ENCODE measurements at regions not wholly inside any gene's neighbourhood (a gene's known extent, or its start where the extent isn't known, plus 50 kb on each side); places are given as distances from the start of the nearest gene placed in this dataset.

DNA sequence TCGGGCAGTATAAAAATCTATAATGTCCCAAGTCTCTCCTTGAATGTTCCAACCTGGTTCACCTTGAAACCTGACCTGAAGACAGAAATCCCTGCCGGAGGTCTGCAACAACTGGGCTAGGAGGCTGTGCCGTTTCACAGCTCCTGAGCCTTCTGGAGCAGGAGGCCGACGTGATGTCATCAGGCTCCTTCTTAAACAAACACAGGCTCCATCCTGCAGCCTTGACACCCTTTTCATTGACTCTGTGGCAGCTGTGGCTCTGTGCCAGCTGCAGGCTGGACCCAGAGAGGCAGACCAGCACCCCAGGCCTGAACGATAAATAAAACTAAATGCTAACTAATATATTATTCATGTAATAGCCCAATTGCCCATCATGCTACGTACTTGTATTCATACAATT lies 483.9 kb downstream of the CD83 start:
- Histone ChIP-seq H3K9me3 (ENCODE audit: low read length) (peaks cover 4% of the 10 kb centered on the region; the same call in 1 of the 2 replicates), H2AFZ (ENCODE audit: low read length) (no peak overlapping the region), H3K4me3 (ENCODE audit: low read depth, low read length, poor library complexity, severe bottlenecking) (no peak overlapping the region), H3K27ac (ENCODE audit: low read depth, low read length, poor library complexity, severe bottlenecking) (no peak overlapping the region), H3K4me1 (ENCODE audit: insufficient read depth, low read length, poor library complexity, severe bottlenecking) (peaks cover 9% of the 10 kb centered on the region), H3K4me2 (ENCODE audit: low read length) (no peak overlapping the region), H4K20me1 (ENCODE audit: insufficient read depth, low read length) (no peaks in the 10 kb centered on the region), H3K79me2 (ENCODE audit: insufficient read depth, low read depth, low read length) (no peaks in the 10 kb centered on the region), H3K9me2 (ENCODE audit: insufficient read depth, low read length) (no peaks in the 10 kb centered on the region), H3K36me3 (ENCODE audit: insufficient read depth, low read length) (no peaks in the 10 kb centered on the region)
- ChIA-PET POLR2A (no interaction called here), CTCF (ENCODE audit: unreplicated experiment) (no interaction called here)
- no peak for DNase-seq (ENCODE audit: low spot score)
- intact Hi-C loops (cut with micrococcal nuclease; ENCODE audit: unreplicated experiment), result no loop called here
- BruUV-seq (replicated peaks), result no TSS peak
- TF ChIP-seq EZH2phosphoT487 (IDR thresholded peaks at IDR 0.05; ENCODE audit: borderline replicate concordance, low read depth, low read length), result no peak
- TF ChIP-seq, protein P1, sequence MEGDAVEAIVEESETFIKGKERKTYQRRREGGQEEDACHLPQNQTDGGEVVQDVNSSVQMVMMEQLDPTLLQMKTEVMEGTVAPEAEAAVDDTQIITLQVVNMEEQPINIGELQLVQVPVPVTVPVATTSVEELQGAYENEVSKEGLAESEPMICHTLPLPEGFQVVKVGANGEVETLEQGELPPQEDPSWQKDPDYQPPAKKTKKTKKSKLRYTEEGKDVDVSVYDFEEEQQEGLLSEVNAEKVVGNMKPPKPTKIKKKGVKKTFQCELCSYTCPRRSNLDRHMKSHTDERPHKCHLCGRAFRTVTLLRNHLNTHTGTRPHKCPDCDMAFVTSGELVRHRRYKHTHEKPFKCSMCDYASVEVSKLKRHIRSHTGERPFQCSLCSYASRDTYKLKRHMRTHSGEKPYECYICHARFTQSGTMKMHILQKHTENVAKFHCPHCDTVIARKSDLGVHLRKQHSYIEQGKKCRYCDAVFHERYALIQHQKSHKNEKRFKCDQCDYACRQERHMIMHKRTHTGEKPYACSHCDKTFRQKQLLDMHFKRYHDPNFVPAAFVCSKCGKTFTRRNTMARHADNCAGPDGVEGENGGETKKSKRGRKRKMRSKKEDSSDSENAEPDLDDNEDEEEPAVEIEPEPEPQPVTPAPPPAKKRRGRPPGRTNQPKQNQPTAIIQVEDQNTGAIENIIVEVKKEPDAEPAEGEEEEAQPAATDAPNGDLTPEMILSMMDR (conservative IDR thresholded peaks at IDR 0.05; ENCODE audit: low read length), result no peak

DNA sequence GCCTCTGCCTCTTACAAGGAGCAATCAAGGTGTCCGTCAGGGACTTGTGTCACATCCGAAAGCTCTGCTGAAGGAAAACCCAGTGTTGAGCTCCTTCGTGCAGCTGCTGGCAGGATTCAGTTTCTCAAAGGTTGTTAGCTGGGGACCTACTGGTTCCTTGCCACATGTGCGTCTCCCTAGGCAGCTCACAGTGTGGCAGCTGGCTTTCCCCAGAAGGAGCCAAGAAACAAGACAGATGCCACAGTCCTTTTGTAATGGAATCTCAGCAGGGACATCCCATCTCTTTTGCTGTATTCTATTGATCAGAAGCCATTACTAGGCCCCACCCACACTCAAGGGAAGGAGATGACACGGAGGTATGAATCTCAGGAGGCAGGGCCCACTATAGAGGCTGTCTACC lies 488.8 kb downstream of the CD83 start:
- Histone ChIP-seq H4K20me1 (ENCODE audit: insufficient read depth, low read length) (no peaks in the 10 kb centered on the region), H3K4me2 (ENCODE audit: low read length) (no peak overlapping the region), H3K36me3 (ENCODE audit: insufficient read depth, low read length) (no peaks in the 10 kb centered on the region), H3K9me2 (ENCODE audit: insufficient read depth, low read length) (no peaks in the 10 kb centered on the region), H3K4me3 (ENCODE audit: low read depth, low read length, poor library complexity, severe bottlenecking) (no peak overlapping the region), H3K27ac (ENCODE audit: low read depth, low read length, poor library complexity, severe bottlenecking) (no peak overlapping the region), H3K9me3 (ENCODE audit: low read length) (peaks cover 4% of the 10 kb centered on the region; the same call in 1 of the 2 replicates), H3K4me1 (ENCODE audit: insufficient read depth, low read length, poor library complexity, severe bottlenecking) (no peaks in the 10 kb centered on the region), H3K79me2 (ENCODE audit: insufficient read depth, low read depth, low read length) (no peaks in the 10 kb centered on the region), H2AFZ (ENCODE audit: low read length) (no peak overlapping the region)
- DNase-seq (ENCODE audit: low spot score), result no peak
- intact Hi-C loops (cut with micrococcal nuclease; ENCODE audit: unreplicated experiment), result no loop called here
- BruUV-seq (replicated peaks), result no TSS peak
- TF ChIP-seq, protein P1 (conservative IDR thresholded peaks at IDR 0.05; ENCODE audit: low read length), result no peak
- POLR2A ChIA-PET, result interaction anchor here (0.7 kb wide), 1 partner anchor 477 kb away, joined by 4 read pairs; no protein-coding TSS in a partner anchor
- CTCF ChIA-PET (ENCODE audit: unreplicated experiment), result no interaction called here

DNA sequence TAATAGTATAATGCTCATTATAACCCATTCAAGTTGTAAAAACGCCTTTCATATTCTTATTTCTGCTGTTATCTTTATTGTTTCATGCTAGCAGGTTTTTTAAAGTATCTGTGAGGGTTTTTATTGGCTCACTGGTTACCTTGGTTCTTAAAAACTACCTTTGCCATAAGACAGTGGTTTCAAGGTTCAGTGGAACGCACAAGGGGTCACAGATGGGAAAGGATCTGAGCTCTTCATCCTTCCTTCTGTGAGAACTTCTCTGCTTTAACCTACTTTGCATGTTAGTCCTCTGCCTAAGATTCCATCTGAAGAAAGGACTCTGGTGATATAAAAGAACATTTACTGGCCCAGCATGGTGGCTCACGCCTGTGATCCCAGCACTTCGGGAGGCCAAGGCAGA lies 492.6 kb downstream of the CD83 start:
- H3K36me3 ChIP-seq (ENCODE audit: insufficient read depth, low read length), result no peaks in the 10 kb centered on the region
- no peaks in the 10 kb centered on the region for H3K4me1 ChIP-seq (ENCODE audit: insufficient read depth, low read length, poor library complexity, severe bottlenecking)
- no peaks in the 10 kb centered on the region for H3K9me3 ChIP-seq (ENCODE audit: low read length)
- no peaks in the 10 kb centered on the region for H3K9me2 ChIP-seq (ENCODE audit: insufficient read depth, low read length)
- H3K4me2 ChIP-seq (ENCODE audit: low read length), result no peak overlapping the region
- POLR2A ChIA-PET, result interaction anchor here (0.7 kb wide), 1 partner anchor 531 kb away, joined by 3 read pairs; no protein-coding TSS in a partner anchor
- intact Hi-C loops (cut with micrococcal nuclease; ENCODE audit: unreplicated experiment), result no loop called here
- H3K79me2 ChIP-seq (ENCODE audit: insufficient read depth, low read depth, low read length), result no peaks in the 10 kb centered on the region
- CTCF ChIA-PET (ENCODE audit: unreplicated experiment), result no interaction called here
- TF ChIP-seq, protein P1 (conservative IDR thresholded peaks at IDR 0.05; ENCODE audit: low read length), result no peak
- no peak for TF ChIP-seq EZH2phosphoT487 (IDR thresholded peaks at IDR 0.05; ENCODE audit: borderline replicate concordance, low read depth, low read length)
- no peak overlapping the region for H3K27ac ChIP-seq (ENCODE audit: low read depth, low read length, poor library complexity, severe bottlenecking)
- no peaks in the 10 kb centered on the region for H4K20me1 ChIP-seq (ENCODE audit: insufficient read depth, low read length)
- no peak overlapping the region for H2AFZ ChIP-seq (ENCODE audit: low read length)
- no peak for DNase-seq (ENCODE audit: low spot score)
- H3K4me3 ChIP-seq (ENCODE audit: low read depth, low read length, poor library complexity, severe bottlenecking), result no peak overlapping the region
- no TSS peak for BruUV-seq (replicated peaks)
